ENCODE measurements at regions not wholly inside any gene's neighbourhood (a gene's known extent, or its start where the extent isn't known, plus 50 kb on each side); places are given as distances from the start of the nearest gene placed in this dataset.

GRCh38 chr5:20694121-20694520, 706.1 kb upstream of the CDH18 start:
- TF ChIP-seq, protein P1, sequence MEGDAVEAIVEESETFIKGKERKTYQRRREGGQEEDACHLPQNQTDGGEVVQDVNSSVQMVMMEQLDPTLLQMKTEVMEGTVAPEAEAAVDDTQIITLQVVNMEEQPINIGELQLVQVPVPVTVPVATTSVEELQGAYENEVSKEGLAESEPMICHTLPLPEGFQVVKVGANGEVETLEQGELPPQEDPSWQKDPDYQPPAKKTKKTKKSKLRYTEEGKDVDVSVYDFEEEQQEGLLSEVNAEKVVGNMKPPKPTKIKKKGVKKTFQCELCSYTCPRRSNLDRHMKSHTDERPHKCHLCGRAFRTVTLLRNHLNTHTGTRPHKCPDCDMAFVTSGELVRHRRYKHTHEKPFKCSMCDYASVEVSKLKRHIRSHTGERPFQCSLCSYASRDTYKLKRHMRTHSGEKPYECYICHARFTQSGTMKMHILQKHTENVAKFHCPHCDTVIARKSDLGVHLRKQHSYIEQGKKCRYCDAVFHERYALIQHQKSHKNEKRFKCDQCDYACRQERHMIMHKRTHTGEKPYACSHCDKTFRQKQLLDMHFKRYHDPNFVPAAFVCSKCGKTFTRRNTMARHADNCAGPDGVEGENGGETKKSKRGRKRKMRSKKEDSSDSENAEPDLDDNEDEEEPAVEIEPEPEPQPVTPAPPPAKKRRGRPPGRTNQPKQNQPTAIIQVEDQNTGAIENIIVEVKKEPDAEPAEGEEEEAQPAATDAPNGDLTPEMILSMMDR (conservative IDR thresholded peaks at IDR 0.05) = no peak
- no peak for TF ChIP-seq ZFX (IDR thresholded peaks at IDR 0.05)
- no peak overlapping the region for H3K27ac ChIP-seq

DNA sequence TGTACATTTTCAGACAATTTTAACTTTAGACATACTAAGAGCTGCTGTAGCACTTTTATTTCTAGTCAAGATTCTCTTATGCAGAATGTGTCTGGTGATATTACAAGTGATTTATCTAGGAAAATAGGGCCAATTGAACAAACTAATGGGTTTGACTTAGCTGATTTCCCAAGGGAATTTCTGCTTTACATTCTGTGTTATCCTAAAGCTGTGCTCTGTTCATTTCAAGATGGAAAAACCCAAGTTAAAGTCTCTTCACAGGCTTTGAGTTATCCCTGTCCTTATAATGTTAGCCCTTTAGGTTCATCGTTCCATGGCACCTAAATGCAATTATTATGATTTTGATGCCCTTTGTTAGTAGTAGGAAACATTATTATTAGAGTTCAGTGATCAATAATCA, 704.9 kb upstream of the CDH18 start:
- TF ChIP-seq, protein P1 (conservative IDR thresholded peaks at IDR 0.05) = no peak
- no peak for TF ChIP-seq ZFX (IDR thresholded peaks at IDR 0.05)
- H3K27ac ChIP-seq = no peak overlapping the region

- TF ChIP-seq, protein P1 (conservative IDR thresholded peaks at IDR 0.05) = no peak
- no peak for TF ChIP-seq ZFX (IDR thresholded peaks at IDR 0.05)
- H3K27ac ChIP-seq = no peak overlapping the region
Measured at GRCh38 chr5:20683241-20683940, 695.4 kb upstream of the CDH18 start.

- H3K27ac ChIP-seq = no peak overlapping the region
- no peak for TF ChIP-seq ZFX (IDR thresholded peaks at IDR 0.05)
- TF ChIP-seq, protein P1 (conservative IDR thresholded peaks at IDR 0.05) = no peak
Measured at GRCh38 chr5:20680718-20681302, 692.8 kb upstream of the CDH18 start.

DNA sequence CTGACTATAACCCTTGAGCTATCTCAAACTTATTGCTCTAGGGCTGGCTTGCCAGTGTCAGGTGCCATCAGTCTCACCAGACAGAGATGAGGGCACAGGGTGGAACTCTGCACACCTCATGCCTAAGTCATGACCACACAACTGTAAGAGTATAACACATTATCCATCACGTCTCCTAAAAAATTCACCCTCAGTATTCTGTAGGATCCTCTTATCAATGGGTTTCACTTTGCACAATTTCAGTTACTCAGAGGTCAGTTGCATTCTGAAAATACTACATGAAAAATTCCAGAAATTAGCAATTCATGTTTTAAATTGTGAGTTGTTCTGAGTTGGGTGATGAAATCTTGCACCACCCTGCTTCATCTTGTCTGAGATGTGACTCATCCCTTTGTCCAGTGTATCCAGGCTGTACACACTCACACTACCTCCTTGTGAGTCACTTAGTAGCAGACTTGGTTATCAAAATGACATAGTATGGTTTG, 690.9 kb upstream of the CDH18 start:
- TF ChIP-seq, protein P1 (conservative IDR thresholded peaks at IDR 0.05) = no peak
- H3K27ac ChIP-seq = no peak overlapping the region

GRCh38 chr5:20678386-20678785, 690.4 kb upstream of the CDH18 start:
- no peak overlapping the region for H3K27ac ChIP-seq
- no peak for TF ChIP-seq ZFX (IDR thresholded peaks at IDR 0.05)
- TF ChIP-seq, protein P1 (conservative IDR thresholded peaks at IDR 0.05) = no peak

GRCh38 chr5:20660588-20660987, 672.6 kb upstream of the CDH18 start:
- H3K27ac ChIP-seq = no peak overlapping the region
- TF ChIP-seq, protein P1 (conservative IDR thresholded peaks at IDR 0.05) = no peak
- TF ChIP-seq ZFX (IDR thresholded peaks at IDR 0.05) = no peak
